ENCODE measurements at regions not wholly inside any gene's neighbourhood (a gene's known extent, or its start where the extent isn't known, plus 50 kb on each side); places are given as distances from the start of the nearest gene placed in this dataset.

GRCh38 chr5:165627548-165628170 is 2122.2 kb downstream of the MAT2B start (continued):
- TF ChIP-seq THAP7 (CRISPR knock-in tag; IDR thresholded peaks at IDR 0.05) (no peak), ATM (IDR thresholded peaks at IDR 0.05; ENCODE audit: borderline replicate concordance) (no peak), ZFP1 (CRISPR knock-in tag; IDR thresholded peaks at IDR 0.05) (peak; percentile 42; the same call in 1 of the 2 replicates), CAMTA2 (CRISPR knock-in tag; IDR thresholded peaks at IDR 0.05; ENCODE audit: borderline replicate concordance) (no peak), SRY (CRISPR knock-in tag; IDR thresholded peaks at IDR 0.05) (no peak), NFYB (CRISPR knock-in tag; IDR thresholded peaks at IDR 0.05) (no peak), ZFP82 (CRISPR knock-in tag; IDR thresholded peaks at IDR 0.05; ENCODE audit: borderline replicate concordance) (no peak), CCDC6 (CRISPR knock-in tag; IDR thresholded peaks at IDR 0.05) (no peak), ZNF235 (CRISPR knock-in tag; IDR thresholded peaks at IDR 0.05; ENCODE audit: borderline replicate concordance) (no peak), ZFP62 (CRISPR knock-in tag; IDR thresholded peaks at IDR 0.05) (no peak), ERF (CRISPR knock-in tag; IDR thresholded peaks at IDR 0.05) (peak; percentile 61; the same call in 1 of the 2 replicates), IKZF4 (CRISPR knock-in tag; IDR thresholded peaks at IDR 0.05; ENCODE audit: borderline replicate concordance, low read depth, not compliant biosample characterization) (no peak), BORCS8-MEF2B (CRISPR knock-in tag; IDR thresholded peaks at IDR 0.05) (no peak), THYN1 (CRISPR knock-in tag; IDR thresholded peaks at IDR 0.05; ENCODE audit: borderline replicate concordance, low read depth) (no peak), SNAPC2 (CRISPR knock-in tag; IDR thresholded peaks at IDR 0.05) (no peak), AKAP8 (CRISPR knock-in tag; IDR thresholded peaks at IDR 0.05) (no peak), ZNF761 (CRISPR knock-in tag; conservative IDR thresholded peaks at IDR 0.05) (no peak), ZBTB8A (CRISPR knock-in tag; IDR thresholded peaks at IDR 0.05; ENCODE audit: borderline replicate concordance, low read depth) (no peak), SSRP1 (CRISPR knock-in tag; IDR thresholded peaks at IDR 0.05) (no peak), RFX3 (CRISPR knock-in tag; IDR thresholded peaks at IDR 0.05) (no peak), POLR2AphosphoS2 (IDR thresholded peaks at IDR 0.05; ENCODE audit: low read depth, low read length) (no peak), ZNF563 (CRISPR knock-in tag; IDR thresholded peaks at IDR 0.05) (no peak), KAT7 (CRISPR knock-in tag; IDR thresholded peaks at IDR 0.05; ENCODE audit: borderline replicate concordance) (no peak), NR2F6 (IDR thresholded peaks at IDR 0.05) (no peak), NR2F6 (CRISPR knock-in tag; IDR thresholded peaks at IDR 0.05) (peak; percentile 65; the same call in 1 of the 2 replicates), STAT5B (CRISPR knock-in tag; IDR thresholded peaks at IDR 0.05) (no peak)
- TF ChIP-seq, protein P1, sequence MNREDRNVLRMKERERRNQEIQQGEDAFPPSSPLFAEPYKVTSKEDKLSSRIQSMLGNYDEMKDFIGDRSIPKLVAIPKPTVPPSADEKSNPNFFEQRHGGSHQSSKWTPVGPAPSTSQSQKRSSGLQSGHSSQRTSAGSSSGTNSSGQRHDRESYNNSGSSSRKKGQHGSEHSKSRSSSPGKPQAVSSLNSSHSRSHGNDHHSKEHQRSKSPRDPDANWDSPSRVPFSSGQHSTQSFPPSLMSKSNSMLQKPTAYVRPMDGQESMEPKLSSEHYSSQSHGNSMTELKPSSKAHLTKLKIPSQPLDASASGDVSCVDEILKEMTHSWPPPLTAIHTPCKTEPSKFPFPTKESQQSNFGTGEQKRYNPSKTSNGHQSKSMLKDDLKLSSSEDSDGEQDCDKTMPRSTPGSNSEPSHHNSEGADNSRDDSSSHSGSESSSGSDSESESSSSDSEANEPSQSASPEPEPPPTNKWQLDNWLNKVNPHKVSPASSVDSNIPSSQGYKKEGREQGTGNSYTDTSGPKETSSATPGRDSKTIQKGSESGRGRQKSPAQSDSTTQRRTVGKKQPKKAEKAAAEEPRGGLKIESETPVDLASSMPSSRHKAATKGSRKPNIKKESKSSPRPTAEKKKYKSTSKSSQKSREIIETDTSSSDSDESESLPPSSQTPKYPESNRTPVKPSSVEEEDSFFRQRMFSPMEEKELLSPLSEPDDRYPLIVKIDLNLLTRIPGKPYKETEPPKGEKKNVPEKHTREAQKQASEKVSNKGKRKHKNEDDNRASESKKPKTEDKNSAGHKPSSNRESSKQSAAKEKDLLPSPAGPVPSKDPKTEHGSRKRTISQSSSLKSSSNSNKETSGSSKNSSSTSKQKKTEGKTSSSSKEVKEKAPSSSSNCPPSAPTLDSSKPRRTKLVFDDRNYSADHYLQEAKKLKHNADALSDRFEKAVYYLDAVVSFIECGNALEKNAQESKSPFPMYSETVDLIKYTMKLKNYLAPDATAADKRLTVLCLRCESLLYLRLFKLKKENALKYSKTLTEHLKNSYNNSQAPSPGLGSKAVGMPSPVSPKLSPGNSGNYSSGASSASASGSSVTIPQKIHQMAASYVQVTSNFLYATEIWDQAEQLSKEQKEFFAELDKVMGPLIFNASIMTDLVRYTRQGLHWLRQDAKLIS (CRISPR knock-in tag; IDR thresholded peaks at IDR 0.05) = no peak
- TF ChIP-seq, protein P2, sequence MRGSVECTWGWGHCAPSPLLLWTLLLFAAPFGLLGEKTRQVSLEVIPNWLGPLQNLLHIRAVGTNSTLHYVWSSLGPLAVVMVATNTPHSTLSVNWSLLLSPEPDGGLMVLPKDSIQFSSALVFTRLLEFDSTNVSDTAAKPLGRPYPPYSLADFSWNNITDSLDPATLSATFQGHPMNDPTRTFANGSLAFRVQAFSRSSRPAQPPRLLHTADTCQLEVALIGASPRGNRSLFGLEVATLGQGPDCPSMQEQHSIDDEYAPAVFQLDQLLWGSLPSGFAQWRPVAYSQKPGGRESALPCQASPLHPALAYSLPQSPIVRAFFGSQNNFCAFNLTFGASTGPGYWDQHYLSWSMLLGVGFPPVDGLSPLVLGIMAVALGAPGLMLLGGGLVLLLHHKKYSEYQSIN (CRISPR knock-in tag; IDR thresholded peaks at IDR 0.05; ENCODE audit: borderline replicate concordance) = no peak
- TF ChIP-seq, protein P3, sequence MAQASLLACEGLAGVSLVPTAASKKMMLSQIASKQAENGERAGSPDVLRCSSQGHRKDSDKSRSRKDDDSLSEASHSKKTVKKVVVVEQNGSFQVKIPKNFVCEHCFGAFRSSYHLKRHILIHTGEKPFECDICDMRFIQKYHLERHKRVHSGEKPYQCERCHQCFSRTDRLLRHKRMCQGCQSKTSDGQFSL (CRISPR knock-in tag; IDR thresholded peaks at IDR 0.05) = no peak
